Ascending aorta (tissue), 2 donors: ENCODE measurements at regions not wholly inside any gene's neighbourhood (a gene's known extent, or its start where the extent isn't known, plus 50 kb on each side); places are given as distances from the start of the nearest gene placed in this dataset.

Experiments used
- DNase-seq, 2 donors: peaks; one replicate each; pipeline ENCODE4 v3.0.0-alpha.2; 2019; ENCODE audit warnings: low spot score in 2 of 2
- H3K27ac ChIP-seq, 2 donors: fragments of 200-600 bp; sonication (generic); one replicate each; pipeline ENCODE4 v1.5.1; 2016 to 2017; ENCODE audit warnings: mild to moderate bottlenecking in 1 of 2
- H3K27me3 ChIP-seq: fragments of 200-600 bp; sonication (generic); one replicate; pipeline ENCODE4 v1.5.1; 2017
- H3K36me3 ChIP-seq, 2 donors: fragments of 200-600 bp; sonication (generic); one replicate each; pipeline ENCODE4 v1.5.1; 2016
- H3K4me1 ChIP-seq, 2 donors: fragments of 200-600 bp; sonication (generic); one replicate each; pipeline ENCODE4 v1.5.1; 2016 to 2017; ENCODE audit warnings: mild to moderate bottlenecking in 1 of 2
- H3K4me3 ChIP-seq, 2 donors: fragments of 200-600 bp; sonication (generic); one replicate each; pipeline ENCODE4 v1.5.1; 2016 to 2017; ENCODE audit warnings: mild to moderate bottlenecking in 1 of 2
- H3K9me3 ChIP-seq, 2 donors: fragments of 200-600 bp; sonication (generic); one replicate each; pipeline ENCODE4 v1.5.1; 2016
- CTCF ChIP-seq, 3 experiments: fragments of 200-600 bp in 2 of 3; fragments of 450-650 bp in 1 of 3; sonication (generic) in 2 of 3; IDR thresholded peaks; one replicate each; pipeline ENCODE4 v1.5.1; 2016 to 2019; ENCODE audit warnings: antibody characterized with exemption in 3 of 3, mild to moderate bottlenecking in 1 of 3, moderate library complexity in 1 of 3
- intact Hi-C: fragments of 100-400 bp; cut with DNase I; formaldehyde crosslinking; loops from one replicate; pipeline ENCODE4 v1.15.1; 2023

GRCh38 chr13:34772881-34773280 is 169.2 kb upstream of the NBEA start:
- no peak for DNase-seq
- intact Hi-C loops, result no loop called here
- H3K27ac ChIP-seq, result no peak overlapping the region
- H3K4me3 ChIP-seq, result no peak overlapping the region
- H3K36me3 ChIP-seq, result no peaks in the 10 kb centered on the region
- no peaks in the 10 kb centered on the region for H3K9me3 ChIP-seq
- H3K4me1 ChIP-seq, result no peaks in the 10 kb centered on the region
- no peaks in the 10 kb centered on the region for H3K27me3 ChIP-seq
- TF ChIP-seq CTCF (IDR thresholded peaks at IDR 0.05), result no peak

GRCh38 chr13:34776390-34776981 is 165.6 kb upstream of the NBEA start:
- Histone ChIP-seq H3K9me3 (no peaks in the 10 kb centered on the region), H3K36me3 (no peaks in the 10 kb centered on the region), H3K27me3 (no peaks in the 10 kb centered on the region), H3K4me3 (no peak overlapping the region), H3K4me1 (no peaks in the 10 kb centered on the region), H3K27ac (no peak overlapping the region)
- intact Hi-C loops, result no loop called here
- TF ChIP-seq CTCF (IDR thresholded peaks at IDR 0.05), result no peak
- no peak for DNase-seq

- Histone ChIP-seq H3K9me3 (peaks cover 0 to under 1% of the 10 kb centered on the region in 2 donors), H3K27me3 (no peaks in the 10 kb centered on the region), H3K27ac (no peak overlapping the region), H3K4me3 (no peak overlapping the region), H3K4me1 (no peaks in the 10 kb centered on the region), H3K36me3 (no peaks in the 10 kb centered on the region)
- intact Hi-C loops, result no loop called here
- TF ChIP-seq CTCF (IDR thresholded peaks at IDR 0.05), result no peak
- no peak for DNase-seq
These were observed 164.8 kb upstream of the NBEA start for GRCh38 chr13:34777089-34777913.

GRCh38 chr13:34777914-34778303 is 164.2 kb upstream of the NBEA start:
- Histone ChIP-seq H3K36me3 (no peaks in the 10 kb centered on the region), H3K27me3 (no peaks in the 10 kb centered on the region), H3K4me1 (no peaks in the 10 kb centered on the region), H3K9me3 (peaks cover 0 to 7% of the 10 kb centered on the region in 2 donors), H3K27ac (no peak overlapping the region), H3K4me3 (no peak overlapping the region)
- intact Hi-C loops, result no loop called here
- no peak for DNase-seq
- TF ChIP-seq CTCF (IDR thresholded peaks at IDR 0.05), result no peak

GRCh38 chr13:34779171-34779570 is 162.9 kb upstream of the NBEA start:
- no peak for TF ChIP-seq CTCF (IDR thresholded peaks at IDR 0.05)

More at GRCh38 chr13:34779171-34779570, 162.9 kb upstream of the NBEA start:
- Histone ChIP-seq H3K27me3 (no peaks in the 10 kb centered on the region), H3K4me1 (no peaks in the 10 kb centered on the region), H3K4me3 (no peak overlapping the region), H3K9me3 (peaks cover 0 to 7% of the 10 kb centered on the region in 2 donors), H3K36me3 (no peaks in the 10 kb centered on the region), H3K27ac (no peak overlapping the region)
- DNase-seq, result no peak
- intact Hi-C loops, result no loop called here
